RWPE1 (cell line): ENCODE measurements at regions not wholly inside any gene's neighbourhood (a gene's known extent, or its start where the extent isn't known, plus 50 kb on each side); places are given as distances from the start of the nearest gene placed in this dataset.
"Not testable (repeated sequence)": the region's sequence is repeated elsewhere in the genome, so short reads cannot be mapped to it uniquely, and the experiment has no call there.

Experiments
- CTCF ChIA-PET: fragments of 350-600 bp; sonication (Branson Sonifier 250); formaldehyde crosslinking; extraction: SDS; loops from one replicate; lab custom pipeline; 2021; lab: Yijun Ruan, JAX
- POLR2A ChIA-PET: fragments of 400-600 bp; formaldehyde crosslinking; extraction: SDS; loops from one replicate; lab custom pipeline; 2020; ENCODE audit warnings: antibody characterized with exemption; ENCODE audit not compliant: low non-redundant PET; lab: Yijun Ruan, JAX
- DNase-seq: peaks from one replicate; pipeline ENCODE4 v3.0.0; 2012; ENCODE audit warnings: low spot score
- H3K27ac ChIP-seq: fragments of 450-650 bp; 2 replicates; pipeline ENCODE4 v1.5.1; 2017
- CTCF ChIP-seq: fragments of 450-650 bp; conservative IDR thresholded peaks from 2 replicates; pipeline ENCODE4 v1.5.1; 2017; ENCODE audit warnings: low read depth, mild to moderate bottlenecking

GRCh38 chr6:15907914-15908518, 220.9 kb upstream of the MYLIP start:
- H3K27ac ChIP-seq, result no peak overlapping the region
- TF ChIP-seq CTCF, result no peak
- POLR2A ChIA-PET, result no interaction called here
- CTCF ChIA-PET, result interaction anchor here (0.7 kb wide), 1 partner anchor 71 kb away, joined by 4 read pairs; no protein-coding TSS in a partner anchor
- peak; percentile 56 for DNase-seq

- POLR2A ChIA-PET, DNase-seq, H3K27ac ChIP-seq: not testable (repeated sequence)
- CTCF ChIA-PET, result interaction anchor here (1.4 kb wide), 1 partner anchor 221 kb away, joined by 3 read pairs; the partner anchor contains the start of gene MYLIP
These were observed 221.5 kb upstream of the MYLIP start for GRCh38 chr6:15907220-15907913.

GRCh38 chr6:15906420-15907016, 222.4 kb upstream of the MYLIP start:
- no peak for TF ChIP-seq CTCF
- no peak for DNase-seq
- no peak overlapping the region for H3K27ac ChIP-seq
- CTCF ChIA-PET, result interaction anchor here (1.4 kb wide), 1 partner anchor 222 kb away, joined by 3 read pairs; the partner anchor contains the start of gene MYLIP
- POLR2A ChIA-PET, result no interaction called here

- H3K27ac ChIP-seq, result no peak overlapping the region
- TF ChIP-seq CTCF, result no peak
- ChIA-PET POLR2A (no interaction called here), CTCF (interaction anchor here (0.6 to 1.4 kb wide), 3 partner anchors 24 to 331 kb away, joined by 3 to 4 read pairs (median 3); partner anchors contain the start of gene MYLIP)
- no peak for DNase-seq
These were observed 223.1 kb upstream of the MYLIP start for GRCh38 chr6:15905488-15906419.

- TF ChIP-seq CTCF, result no peak
- ChIA-PET CTCF (no interaction called here), POLR2A (no interaction called here)
- DNase-seq, result no peak
- no peak overlapping the region for H3K27ac ChIP-seq
These were observed 224.1 kb upstream of the MYLIP start for GRCh38 chr6:15904651-15905376.
